HT-29 (cell line): ENCODE measurements at regions not wholly inside any gene's neighbourhood (a gene's known extent, or its start where the extent isn't known, plus 50 kb on each side); places are given as distances from the start of the nearest gene placed in this dataset.
"Not testable (repeated sequence)": the region's sequence is repeated elsewhere in the genome, so short reads cannot be mapped to it uniquely, and the experiment has no call there.

Experiments used
- DNase-seq: peaks from one replicate; pipeline ENCODE4 v3.0.0-alpha.2; 2015; ENCODE audit warnings: low spot score

GRCh38 chrX:40887476-40887875 lies 152.1 kb upstream of the MED14 start:
- DNase-seq, result no peak

GRCh38 chrX:40891798-40892197 lies 156.5 kb upstream of the MED14 start:
- no peak for DNase-seq

- DNase-seq, result no peak
These were observed 158.0 kb upstream of the MED14 start for GRCh38 chrX:40893251-40893910.

- DNase-seq, result no peak
These were observed 159.9 kb upstream of the MED14 start for GRCh38 chrX:40895246-40895645.

- no peak for DNase-seq
These were observed 162.5 kb upstream of the MED14 start for GRCh38 chrX:40897718-40898270.

- not testable (repeated sequence) for DNase-seq
These were observed 169.4 kb upstream of the MED14 start for GRCh38 chrX:40904739-40905138.

- DNase-seq, result no peak
These were observed 172.7 kb upstream of the MED14 start for GRCh38 chrX:40908026-40908425.

- DNase-seq, result no peak
These were observed 173.6 kb upstream of the MED14 start for GRCh38 chrX:40908857-40909475.

- DNase-seq, result no peak
These were observed 173.1 kb upstream of the USP9X start for GRCh38 chrX:40912166-40912565.

GRCh38 chrX:40912576-40912975 lies 172.7 kb upstream of the USP9X start:
- DNase-seq, result no peak

- DNase-seq, result no peak
These were observed 164.9 kb upstream of the USP9X start for GRCh38 chrX:40920351-40920750.

GRCh38 chrX:40922307-40922706 lies 162.9 kb upstream of the USP9X start:
- DNase-seq, result peak; percentile 68

- DNase-seq, result not testable (repeated sequence)
These were observed 158.4 kb upstream of the USP9X start for GRCh38 chrX:40926739-40927427.

GRCh38 chrX:40928076-40928475 lies 157.2 kb upstream of the USP9X start:
- DNase-seq, result no peak

- DNase-seq, result peak; percentile 12
These were observed 153.3 kb upstream of the USP9X start for GRCh38 chrX:40931921-40932320.

- DNase-seq, result no peak
These were observed 152.0 kb upstream of the USP9X start for GRCh38 chrX:40933132-40933705.

GRCh38 chrX:40933706-40934425 lies 151.4 kb upstream of the USP9X start:
- no peak for DNase-seq

- no peak for DNase-seq
These were observed 148.4 kb upstream of the USP9X start for GRCh38 chrX:40936827-40937226.

GRCh38 chrX:40938423-40938822 lies 146.8 kb upstream of the USP9X start:
- no peak for DNase-seq

GRCh38 chrX:40943093-40943641 lies 142.1 kb upstream of the USP9X start:
- no peak for DNase-seq

GRCh38 chrX:40945361-40945713 lies 139.9 kb upstream of the USP9X start:
- DNase-seq, result peak; percentile 26
